HepG2 (cell line): ENCODE measurements at regions not wholly inside any gene's neighbourhood (a gene's known extent, or its start where the extent isn't known, plus 50 kb on each side); places are given as distances from the start of the nearest gene placed in this dataset.

ENCODE experiments used
- ATF2 ChIP-seq: sonication (generic); formaldehyde crosslinking; IDR thresholded peaks from 2 replicates; pipeline ENCODE4 v1.4.0; 2020; ENCODE audit warnings: missing genetic modification reagents
- CCAR2 ChIP-seq: fragments of 200-400 bp; formaldehyde crosslinking; optimal IDR thresholded peaks from 2 replicates; pipeline ENCODE3; 2018; ENCODE audit warnings: low read depth, mild to moderate bottlenecking, low read length, moderate library complexity
- CHD2 ChIP-seq: IDR thresholded peaks from 2 replicates; pipeline ENCODE4 v1.6.1; 2011; ENCODE audit warnings: low read depth, low read length, improper control_type of control experiment
- CTCF ChIP-seq: sonication (generic); formaldehyde crosslinking; IDR thresholded peaks from 2 replicates; pipeline ENCODE4 v1.5.0; 2020; ENCODE audit warnings: mild to moderate bottlenecking, missing genetic modification reagents, moderate library complexity
- FLYWCH1 ChIP-seq: sonication (generic); formaldehyde crosslinking; IDR thresholded peaks from 2 replicates; pipeline ENCODE4 v1.8.1; 2023; ENCODE audit warnings: mild to moderate bottlenecking, missing genetic modification reagents
- HINFP ChIP-seq: sonication (generic); formaldehyde crosslinking; IDR thresholded peaks from 2 replicates; pipeline ENCODE4 v1.4.0; 2020; ENCODE audit warnings: low read depth, mild to moderate bottlenecking, missing genetic modification reagents
- MAF1 ChIP-seq: sonication (generic); formaldehyde crosslinking; IDR thresholded peaks from 2 replicates; pipeline ENCODE4 v1.5.0; 2020; ENCODE audit warnings: missing genetic modification reagents, borderline replicate concordance
- MZF1 ChIP-seq: sonication (generic); formaldehyde crosslinking; IDR thresholded peaks from 2 replicates; pipeline ENCODE4 v1.8.1; 2023; ENCODE audit warnings: mild to moderate bottlenecking, missing genetic modification reagents, borderline replicate concordance
- POLR2A ChIP-seq, 2 experiments: IDR thresholded peaks; 2 replicates each; pipeline ENCODE4 v1.6.1; 2011; ENCODE audit warnings: low read depth in 2 of 2, low read length in 2 of 2, mild to moderate bottlenecking in 1 of 2, moderate library complexity in 1 of 2; ENCODE audit not compliant: insufficient read depth in 1 of 2
- USF2 ChIP-seq, 2 experiments: sonication (generic) in 1 of 2; formaldehyde crosslinking in 1 of 2; IDR thresholded peaks; 2 replicates each; pipeline versions ENCODE4 v1.5.1 to v1.6.1; 2011 to 2020; ENCODE audit warnings: borderline replicate concordance in 1 of 2, low read depth in 1 of 2, low read length in 1 of 2, mild to moderate bottlenecking in 1 of 2, missing genetic modification reagents in 1 of 2, moderate library complexity in 1 of 2
- ZBTB7B ChIP-seq: sonication (generic); formaldehyde crosslinking; IDR thresholded peaks from 2 replicates; pipeline ENCODE4 v1.4.0; 2020; ENCODE audit warnings: missing genetic modification reagents
- ZFYVE20 ChIP-seq: sonication (generic); formaldehyde crosslinking; IDR thresholded peaks from 2 replicates; pipeline ENCODE4 v1.8.0; 2023; ENCODE audit warnings: low read depth, mild to moderate bottlenecking, moderate library complexity, missing genetic modification reagents, borderline replicate concordance
- ZNF281 ChIP-seq: sonication (generic); formaldehyde crosslinking; IDR thresholded peaks from 2 replicates; pipeline ENCODE4 v1.4.0; 2020; ENCODE audit warnings: missing genetic modification reagents, borderline replicate concordance
- TF ChIP-seq, protein P1 (sequence below): sonication (generic); formaldehyde crosslinking; IDR thresholded peaks from 2 replicates; pipeline ENCODE4 v1.5.0; 2020; ENCODE audit warnings: mild to moderate bottlenecking, missing genetic modification reagents

- TF ChIP-seq, protein P1, sequence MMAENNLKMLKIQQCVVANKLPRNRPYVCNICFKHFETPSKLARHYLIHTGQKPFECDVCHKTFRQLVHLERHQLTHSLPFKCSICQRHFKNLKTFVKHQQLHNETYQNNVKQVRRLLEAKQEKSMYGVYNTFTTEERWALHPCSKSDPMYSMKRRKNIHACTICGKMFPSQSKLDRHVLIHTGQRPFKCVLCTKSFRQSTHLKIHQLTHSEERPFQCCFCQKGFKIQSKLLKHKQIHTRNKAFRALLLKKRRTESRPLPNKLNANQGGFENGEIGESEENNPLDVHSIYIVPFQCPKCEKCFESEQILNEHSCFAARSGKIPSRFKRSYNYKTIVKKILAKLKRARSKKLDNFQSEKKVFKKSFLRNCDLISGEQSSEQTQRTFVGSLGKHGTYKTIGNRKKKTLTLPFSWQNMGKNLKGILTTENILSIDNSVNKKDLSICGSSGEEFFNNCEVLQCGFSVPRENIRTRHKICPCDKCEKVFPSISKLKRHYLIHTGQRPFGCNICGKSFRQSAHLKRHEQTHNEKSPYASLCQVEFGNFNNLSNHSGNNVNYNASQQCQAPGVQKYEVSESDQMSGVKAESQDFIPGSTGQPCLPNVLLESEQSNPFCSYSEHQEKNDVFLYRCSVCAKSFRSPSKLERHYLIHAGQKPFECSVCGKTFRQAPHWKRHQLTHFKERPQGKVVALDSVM (CRISPR knock-in tag) = no peak
- TF ChIP-seq CCAR2 (no peak), CTCF (CRISPR knock-in tag) (no peak), MZF1 (CRISPR knock-in tag) (no peak), CHD2 (no peak), MAF1 (CRISPR knock-in tag) (no peak), USF2 (IDR thresholded peaks at IDR 0.05; ENCODE audit: low read depth, low read length) (no peak), USF2 (CRISPR knock-in tag; IDR thresholded peaks at IDR 0.05; ENCODE audit: borderline replicate concordance) (no peak), ZNF281 (CRISPR knock-in tag) (no peak), ZBTB7B (CRISPR knock-in tag) (no peak), POLR2A (IDR thresholded peaks at IDR 0.05; ENCODE audit: insufficient read depth in 1 of 2, low read depth in 2 of 2, low read length in 2 of 2) (no peak), FLYWCH1 (CRISPR knock-in tag) (no peak), ATF2 (CRISPR knock-in tag) (no peak), HINFP (CRISPR knock-in tag) (no peak), ZFYVE20 (CRISPR knock-in tag) (no peak)
Observed at GRCh38 chr17:31595666-31596381, 204.3 kb downstream of the RAB11FIP4 start.
